GM12864 (cell line): ENCODE measurements at regions not wholly inside any gene's neighbourhood (a gene's known extent, or its start where the extent isn't known, plus 50 kb on each side); places are given as distances from the start of the nearest gene placed in this dataset.

Experiments
- DNase-seq: peaks from one replicate; pipeline ENCODE4 v3.0.0-alpha.2; 2011; ENCODE audit warnings: low read depth
- H3K4me3 ChIP-seq: 2 replicates; pipeline ENCODE4 v1.5.1; 2011; ENCODE audit warnings: mild to moderate bottlenecking, low read depth, low read length, control low read depth
- TF ChIP-seq, protein P1 (sequence below): IDR thresholded peaks from 2 replicates; pipeline ENCODE4 v1.5.1; 2011; ENCODE audit warnings: low read depth, mild to moderate bottlenecking, moderate library complexity, low read length, control low read depth, inconsistent platforms; ENCODE audit errors: missing control alignments

DNA sequence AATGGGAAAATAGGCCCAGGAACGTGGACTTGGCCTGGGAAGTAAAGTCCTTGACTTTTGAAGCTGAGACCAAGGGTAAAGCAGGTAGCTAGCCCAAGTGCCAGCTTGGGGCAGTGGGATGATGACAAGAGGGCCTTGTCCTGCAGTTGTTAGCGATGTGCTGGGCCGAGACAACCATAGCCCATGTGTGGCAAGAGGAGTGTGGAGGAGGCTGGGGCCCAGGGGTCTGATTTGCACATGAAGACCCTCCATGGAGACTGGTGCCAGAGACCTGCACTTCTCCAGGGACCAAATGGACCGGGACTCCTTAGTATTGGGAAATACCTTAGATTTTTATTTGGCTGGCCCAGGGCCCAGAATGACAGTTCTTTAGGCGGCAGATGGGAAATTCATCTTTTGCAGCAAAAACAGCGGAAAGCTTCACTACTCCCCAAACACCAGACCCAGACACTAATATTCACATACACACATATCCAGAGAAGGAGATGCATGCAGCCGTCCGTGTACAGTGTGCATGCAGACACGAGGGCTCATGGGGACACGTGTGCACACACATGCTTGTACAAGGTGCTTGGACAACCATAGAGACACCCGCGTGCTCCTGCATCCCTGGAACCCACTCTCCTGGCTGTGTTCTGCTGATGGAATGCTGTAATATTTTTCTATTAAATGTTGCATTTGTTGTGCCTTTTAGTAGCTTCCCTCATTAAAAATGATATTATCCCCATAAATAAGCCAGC is 78.1 kb upstream of the CSF3R start:
- DNase-seq: no peak
- TF ChIP-seq, protein P1, sequence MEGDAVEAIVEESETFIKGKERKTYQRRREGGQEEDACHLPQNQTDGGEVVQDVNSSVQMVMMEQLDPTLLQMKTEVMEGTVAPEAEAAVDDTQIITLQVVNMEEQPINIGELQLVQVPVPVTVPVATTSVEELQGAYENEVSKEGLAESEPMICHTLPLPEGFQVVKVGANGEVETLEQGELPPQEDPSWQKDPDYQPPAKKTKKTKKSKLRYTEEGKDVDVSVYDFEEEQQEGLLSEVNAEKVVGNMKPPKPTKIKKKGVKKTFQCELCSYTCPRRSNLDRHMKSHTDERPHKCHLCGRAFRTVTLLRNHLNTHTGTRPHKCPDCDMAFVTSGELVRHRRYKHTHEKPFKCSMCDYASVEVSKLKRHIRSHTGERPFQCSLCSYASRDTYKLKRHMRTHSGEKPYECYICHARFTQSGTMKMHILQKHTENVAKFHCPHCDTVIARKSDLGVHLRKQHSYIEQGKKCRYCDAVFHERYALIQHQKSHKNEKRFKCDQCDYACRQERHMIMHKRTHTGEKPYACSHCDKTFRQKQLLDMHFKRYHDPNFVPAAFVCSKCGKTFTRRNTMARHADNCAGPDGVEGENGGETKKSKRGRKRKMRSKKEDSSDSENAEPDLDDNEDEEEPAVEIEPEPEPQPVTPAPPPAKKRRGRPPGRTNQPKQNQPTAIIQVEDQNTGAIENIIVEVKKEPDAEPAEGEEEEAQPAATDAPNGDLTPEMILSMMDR: no peak
- no peak overlapping the region for H3K4me3 ChIP-seq

DNA sequence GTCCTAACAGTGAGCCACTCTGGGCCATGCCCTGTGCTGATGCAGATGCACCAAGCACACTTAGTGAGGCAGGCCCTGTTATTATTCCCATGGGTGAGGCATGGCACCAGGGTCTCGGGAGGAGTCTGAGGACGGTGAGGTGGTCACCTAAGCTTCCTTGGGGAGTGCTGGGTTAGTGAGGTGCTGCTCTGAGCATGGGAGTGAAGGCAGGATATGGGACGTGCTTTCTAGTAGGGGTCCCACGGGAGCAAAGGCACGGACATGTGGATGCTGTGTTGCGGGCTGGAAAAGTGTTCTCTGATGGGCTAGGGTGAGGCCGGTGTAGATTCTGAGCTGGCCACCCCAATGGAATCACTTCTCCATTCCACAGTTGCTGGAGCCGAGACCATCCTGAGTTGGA is 77.5 kb upstream of the CSF3R start:
- H3K4me3 ChIP-seq: no peak overlapping the region
- DNase-seq: no peak
- TF ChIP-seq, protein P1: no peak

DNA sequence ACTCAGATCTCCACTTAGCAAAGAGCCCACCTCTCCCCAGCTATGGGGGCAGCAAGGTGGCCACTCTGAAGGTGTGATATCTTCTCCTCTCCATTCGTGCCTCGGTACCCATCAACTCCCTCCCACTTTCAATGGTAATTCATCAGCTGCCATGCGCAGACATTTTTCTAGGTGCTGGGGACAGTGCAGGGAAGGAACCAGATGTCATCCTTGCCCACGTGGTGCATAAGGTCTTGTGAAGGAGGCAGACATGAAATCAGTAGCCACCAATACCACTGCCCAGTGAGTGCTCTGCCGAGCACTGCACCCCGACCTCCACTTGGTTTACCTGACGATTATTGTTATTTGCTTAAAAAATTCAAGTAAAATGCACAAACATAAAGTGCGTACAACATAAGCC is 76.3 kb upstream of the CSF3R start:
- no peak overlapping the region for H3K4me3 ChIP-seq
- DNase-seq: no peak
- TF ChIP-seq, protein P1: no peak

DNA sequence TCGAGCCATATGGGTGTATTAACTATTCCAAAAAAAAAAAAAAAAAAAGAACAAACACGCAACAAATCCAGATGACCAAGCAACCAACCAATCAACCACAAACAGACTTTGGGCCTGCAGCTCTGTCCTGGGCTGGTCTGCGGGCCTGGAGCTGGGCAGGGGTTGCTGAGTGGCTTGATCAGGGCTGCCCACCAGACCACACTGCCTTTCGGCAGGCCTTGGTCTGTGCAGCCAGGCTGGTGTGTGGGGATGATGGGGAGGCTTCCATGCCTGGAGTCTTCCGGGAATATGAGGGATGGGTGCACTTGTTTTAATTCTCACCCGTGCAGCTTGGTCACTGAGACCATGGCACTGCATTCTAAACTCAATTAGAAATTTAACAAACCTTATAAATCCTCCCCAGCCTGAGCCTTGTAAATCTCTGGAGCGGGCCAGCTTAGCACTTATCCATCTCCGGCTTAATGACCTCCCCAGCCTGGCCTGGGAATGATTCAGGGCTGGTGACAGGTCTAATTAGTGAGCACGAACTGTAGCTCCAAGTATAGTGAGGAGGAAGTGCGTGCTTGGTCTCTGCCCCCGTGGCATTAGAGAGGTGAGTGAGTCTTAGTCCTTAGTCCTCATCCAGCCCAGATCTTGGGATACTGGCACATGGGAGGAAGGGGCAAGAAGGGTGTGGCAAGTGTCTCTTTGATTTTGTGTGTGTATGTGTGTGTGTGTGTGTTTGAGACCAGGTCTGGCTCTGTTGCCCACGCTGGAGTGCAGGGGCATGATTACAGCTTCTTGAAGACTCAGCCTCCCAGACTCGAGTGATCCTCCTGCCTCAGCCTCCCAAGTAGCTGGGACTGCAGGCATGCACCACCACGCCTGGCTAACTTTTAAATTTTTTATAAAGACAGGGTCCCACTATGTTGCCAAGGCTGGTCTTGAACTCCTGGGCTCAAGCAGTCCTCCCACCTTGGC is 74.6 kb upstream of the CSF3R start:
- TF ChIP-seq, protein P1: no peak
- no peak for DNase-seq
- no peak overlapping the region for H3K4me3 ChIP-seq

DNA sequence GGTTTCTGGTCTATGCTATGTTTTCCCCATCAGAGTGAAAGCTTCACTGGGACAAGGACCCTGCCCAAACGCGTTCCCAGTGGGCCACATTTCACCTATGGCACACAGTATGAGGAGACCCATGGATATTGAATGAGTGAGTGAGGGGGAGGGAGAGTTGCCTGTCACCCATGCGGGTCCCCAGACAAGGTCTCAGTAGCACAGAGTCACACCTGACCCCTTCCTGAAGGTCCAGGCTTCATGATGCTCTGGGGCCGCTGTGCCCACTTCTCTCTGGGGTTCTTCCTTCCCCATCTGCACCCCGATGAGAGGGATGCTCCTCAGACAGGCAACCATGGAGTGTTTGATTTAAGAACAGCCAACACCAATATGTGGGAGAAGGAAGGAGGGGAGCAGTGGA is 72.3 kb upstream of the CSF3R start:
- no peak overlapping the region for H3K4me3 ChIP-seq
- TF ChIP-seq, protein P1: no peak
- DNase-seq: no peak

DNA sequence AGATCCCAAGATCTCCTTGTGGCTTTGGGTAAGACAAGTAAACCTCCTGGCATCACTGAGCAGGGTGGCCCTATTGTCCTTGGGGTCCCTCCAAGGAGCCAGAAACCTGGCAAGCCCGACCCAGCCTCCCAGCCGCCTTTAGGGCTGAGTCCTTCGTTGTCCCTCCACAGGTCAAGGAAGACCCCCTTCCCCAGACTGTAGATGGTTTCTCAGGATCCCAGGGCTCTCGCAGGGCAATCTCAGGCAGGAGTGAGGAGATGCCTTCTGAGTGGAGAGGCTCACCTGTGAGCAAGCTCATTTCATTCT is 71.6 kb upstream of the CSF3R start:
- TF ChIP-seq, protein P1: no peak
- DNase-seq: no peak
- H3K4me3 ChIP-seq: no peak overlapping the region
